HG03571 (cell line): ENCODE measurements at regions not wholly inside any gene's neighbourhood (a gene's known extent, or its start where the extent isn't known, plus 50 kb on each side); places are given as distances from the start of the nearest gene placed in this dataset.
"Not testable (repeated sequence)": the region's sequence is repeated elsewhere in the genome, so short reads cannot be mapped to it uniquely, and the experiment has no call there.

ENCODE experiments used
- ATAC-seq: cut with Tn5 transposase; IDR thresholded peaks from one replicate; pipeline ENCODE4 v1.9.1; 2021; ENCODE audit not compliant: unreplicated experiment

DNA sequence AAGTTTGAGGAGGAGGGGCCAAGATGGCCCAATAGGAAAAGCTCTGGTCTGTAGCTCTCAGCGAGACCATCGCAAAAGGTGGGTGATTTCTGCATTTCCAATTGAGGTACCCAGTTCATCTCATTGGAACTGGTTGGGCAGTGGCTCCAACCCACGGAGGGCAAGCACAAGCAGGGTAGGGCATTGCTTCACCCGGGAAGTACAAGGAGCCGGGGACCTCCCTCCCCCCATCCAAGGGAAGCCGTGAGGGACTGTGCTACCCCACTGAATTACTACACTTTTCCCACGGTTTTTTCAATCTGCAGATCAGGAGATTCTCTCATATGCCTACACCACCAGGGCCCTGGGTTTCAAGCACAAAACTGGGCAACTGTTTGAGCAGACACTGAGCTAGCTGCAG, 58.0 kb upstream of the EFCAB3 start:
- ATAC-seq: no peak

- no peak for ATAC-seq
Measured at GRCh38 chr17:62321451-62321850, 58.9 kb upstream of the EFCAB3 start.

DNA sequence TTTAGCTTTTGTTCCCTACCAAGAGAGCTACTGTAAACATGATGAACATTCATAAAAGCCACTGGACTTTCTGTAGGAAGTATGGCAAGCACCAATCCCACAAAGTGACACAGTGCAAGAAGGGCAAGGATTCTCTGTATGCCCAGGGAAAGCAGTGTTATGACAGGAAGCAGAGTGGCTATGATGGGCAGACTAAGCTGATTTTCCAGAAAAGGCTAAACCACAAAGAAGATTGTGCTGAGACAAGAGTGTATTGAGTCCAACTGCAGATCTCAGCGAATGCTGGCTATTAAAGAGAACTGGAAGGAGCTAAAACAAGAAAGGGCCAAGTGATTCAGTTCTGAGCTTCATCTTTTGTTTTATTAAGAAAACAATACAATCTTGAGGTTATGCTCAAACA, 60.5 kb upstream of the EFCAB3 start:
- ATAC-seq: no peak

DNA sequence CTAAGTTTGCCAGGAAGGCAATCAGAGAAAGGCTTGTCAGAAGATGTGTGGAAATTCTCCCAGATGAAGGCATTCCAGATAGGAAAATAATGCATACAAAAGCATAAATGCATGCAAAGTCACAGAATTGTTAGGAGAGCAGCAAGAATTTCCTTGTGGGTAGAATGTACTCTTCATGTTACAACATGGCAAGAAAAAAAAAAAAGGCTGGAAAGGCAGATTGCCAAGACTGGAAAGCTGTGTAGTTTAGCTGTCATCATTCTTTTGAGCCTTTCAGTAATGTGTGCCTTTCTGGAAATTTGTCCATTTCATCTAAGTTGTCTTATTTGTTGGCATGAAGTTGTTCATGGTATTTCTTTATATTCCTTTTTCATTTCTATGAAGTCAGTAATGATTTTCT, 71.0 kb upstream of the EFCAB3 start:
- no peak for ATAC-seq

DNA sequence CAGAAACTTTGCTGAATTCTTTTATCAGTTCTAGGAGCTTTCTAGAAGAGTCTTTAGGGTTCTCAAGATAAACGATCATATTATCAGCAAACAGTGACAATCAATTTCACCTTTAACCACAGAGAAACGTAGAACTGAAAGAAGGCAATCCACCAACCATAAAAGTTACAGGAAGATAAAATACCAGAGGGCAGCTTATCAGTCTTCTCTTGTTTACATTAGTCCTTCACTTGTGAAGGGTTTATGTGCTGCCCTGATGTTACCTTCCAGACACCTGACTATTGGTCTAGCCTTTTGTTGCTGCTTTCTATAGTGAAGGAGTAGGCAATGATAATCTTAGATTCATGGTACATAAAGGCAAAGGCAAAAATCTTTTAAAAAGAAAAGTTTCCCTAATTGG, 73.2 kb upstream of the EFCAB3 start:
- no peak for ATAC-seq

DNA sequence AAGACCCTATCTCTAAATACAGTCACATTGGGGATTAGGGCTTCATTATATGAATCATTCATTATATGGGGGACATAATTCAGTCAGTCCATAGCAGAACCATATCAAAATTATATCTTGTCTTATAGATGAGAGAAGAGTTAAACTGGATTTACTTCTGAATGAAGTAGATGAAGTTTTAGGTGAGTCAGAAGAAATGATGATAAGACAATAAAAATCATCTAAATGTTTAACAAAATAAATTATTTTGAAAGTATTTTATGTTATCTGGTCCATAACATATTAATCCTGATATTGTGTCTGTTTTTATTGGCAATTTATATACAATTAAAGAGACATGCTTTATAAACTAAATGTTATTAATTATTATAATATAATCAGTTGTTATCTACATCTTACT, 76.9 kb upstream of the EFCAB3 start:
- no peak for ATAC-seq

DNA sequence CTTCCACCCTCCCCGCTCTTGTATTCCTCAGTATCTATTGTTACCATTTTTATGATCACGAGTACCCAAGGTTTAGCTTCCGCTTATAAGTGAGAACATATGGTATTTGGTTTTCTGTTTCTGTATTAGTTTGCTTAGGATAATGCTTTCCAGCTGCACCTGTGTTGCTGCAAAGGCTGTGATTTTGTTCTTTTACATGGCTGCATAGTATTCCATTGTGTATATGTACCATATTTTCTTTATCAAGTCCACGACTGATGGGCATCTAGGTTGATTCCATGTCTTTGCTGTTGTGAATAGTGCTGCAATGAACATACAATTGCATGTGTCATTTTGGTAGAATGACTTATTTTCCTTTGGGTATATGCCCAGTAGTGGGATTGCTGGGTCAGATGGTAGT, 79.7 kb upstream of the EFCAB3 start:
- no peak for ATAC-seq

- ATAC-seq: not testable (repeated sequence)
Measured at GRCh38 chr17:62275290-62275689, 105.1 kb upstream of the EFCAB3 start.

- ATAC-seq: not testable (repeated sequence)
Measured at GRCh38 chr17:62268361-62268760, 112.0 kb upstream of the EFCAB3 start.

DNA sequence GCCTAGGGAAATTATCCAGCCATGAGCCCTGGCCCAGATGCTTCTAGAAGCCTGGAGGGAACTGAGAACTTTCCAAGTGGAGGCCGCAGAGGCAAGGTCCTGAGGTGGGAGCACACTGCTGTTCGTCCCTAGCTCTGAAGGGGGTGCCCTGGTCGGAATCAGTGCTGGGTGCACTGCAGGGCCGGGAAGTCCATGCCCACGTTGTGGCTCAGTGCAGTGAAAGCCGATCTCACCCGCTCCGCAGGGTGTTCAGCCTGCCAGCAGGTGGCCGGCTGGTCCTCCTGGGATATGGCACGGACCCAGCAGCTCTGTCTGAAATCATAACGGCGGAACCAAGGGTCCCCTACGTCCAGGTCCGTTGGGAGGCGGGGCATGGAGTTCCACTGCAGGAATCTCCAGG, 115.4 kb upstream of the EFCAB3 start:
- ATAC-seq: not testable (repeated sequence)

- ATAC-seq: not testable (repeated sequence)
Measured at GRCh38 chr17:62255791-62256190, 124.6 kb upstream of the EFCAB3 start.

GRCh38 chr17:62242076-62242475, 138.3 kb upstream of the EFCAB3 start:
- ATAC-seq: not testable (repeated sequence)

GRCh38 chr17:62239569-62239968, 140.8 kb upstream of the EFCAB3 start:
- not testable (repeated sequence) for ATAC-seq

- ATAC-seq: not testable (repeated sequence)
Measured at GRCh38 chr17:62238551-62239338, 141.6 kb upstream of the EFCAB3 start.

DNA sequence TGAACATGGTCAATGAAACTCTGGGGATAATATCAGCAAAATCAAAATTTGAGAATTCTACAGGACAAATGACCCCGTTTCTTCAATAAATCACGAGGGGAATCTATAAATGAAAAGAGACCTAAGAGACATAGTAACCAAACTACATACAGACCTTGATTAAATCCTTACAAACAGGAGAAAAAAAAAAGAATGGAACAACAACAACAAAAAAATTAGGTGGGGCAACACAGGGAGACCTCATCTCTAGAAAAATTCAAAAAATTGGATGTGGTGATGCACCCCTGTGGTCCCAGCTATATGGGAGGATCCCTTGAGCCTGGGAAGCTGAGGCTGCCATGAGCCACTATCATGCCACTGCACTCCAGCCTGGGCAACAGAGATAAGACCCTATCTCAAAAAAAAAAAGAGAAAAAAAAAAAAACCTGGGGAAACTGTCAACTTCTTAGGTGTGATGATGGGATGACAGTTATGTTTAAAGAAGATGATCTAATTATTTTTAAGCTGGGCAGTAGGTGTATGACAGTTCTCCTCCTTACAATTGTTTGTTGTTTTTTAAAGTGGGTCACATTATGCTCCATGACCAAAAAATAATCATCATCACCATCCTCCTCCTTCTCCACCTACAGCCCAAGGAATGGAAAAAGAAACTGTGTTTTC, 146.4 kb upstream of the EFCAB3 start:
- not testable (repeated sequence) for ATAC-seq

GRCh38 chr17:62231293-62231692, 149.1 kb upstream of the EFCAB3 start:
- not testable (repeated sequence) for ATAC-seq

DNA sequence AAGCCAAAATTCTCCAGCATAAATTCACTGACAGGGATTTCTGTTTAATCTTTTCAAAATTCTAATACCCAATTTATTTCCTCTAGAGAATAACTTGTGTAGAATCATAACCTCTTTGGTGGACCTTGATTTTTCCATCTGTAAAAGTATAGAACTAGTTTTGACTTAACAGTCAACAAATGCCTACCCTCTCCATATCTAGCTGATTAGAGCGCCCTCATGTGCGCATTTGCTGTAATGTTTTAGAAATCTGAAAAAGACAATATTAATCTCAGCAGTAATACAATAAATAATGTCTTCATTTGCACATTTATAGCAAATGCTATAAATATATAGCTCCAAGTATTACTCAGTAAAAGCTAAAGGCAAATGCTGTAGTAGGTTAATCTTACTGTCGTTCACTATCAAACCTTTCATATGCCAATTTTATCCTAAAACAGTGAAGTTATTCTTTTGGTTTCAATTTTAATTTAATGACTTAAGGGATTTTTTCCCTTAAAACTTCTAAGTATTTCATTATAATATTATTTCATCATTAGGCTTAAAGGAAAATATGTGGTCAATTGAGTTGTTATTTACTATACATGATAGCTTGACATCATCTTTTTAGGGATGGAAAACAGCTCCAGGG, 153.6 kb upstream of the EFCAB3 start:
- not testable (repeated sequence) for ATAC-seq

DNA sequence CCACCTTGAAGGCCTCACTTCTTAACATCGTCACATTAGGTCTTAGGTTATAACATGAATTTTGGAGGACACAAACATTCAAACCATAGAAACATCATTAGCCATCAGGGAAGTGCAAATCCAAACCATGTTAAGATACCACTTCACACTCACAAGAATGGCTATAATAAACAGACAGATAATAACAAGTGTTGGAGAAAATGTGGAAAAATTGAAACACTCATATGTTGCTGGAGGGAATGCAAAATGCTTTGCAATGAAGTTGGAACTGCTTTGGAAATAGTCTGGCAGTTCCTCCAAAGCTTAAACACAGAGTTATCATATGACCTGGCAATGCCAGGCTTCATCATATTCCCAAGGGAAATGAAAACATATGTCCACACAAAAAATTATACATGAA, 156.8 kb upstream of the EFCAB3 start:
- ATAC-seq: not testable (repeated sequence)

- ATAC-seq: no peak
Measured at GRCh38 chr17:62219221-62219899, 154.3 kb upstream of the MED13 start.

- no peak for ATAC-seq
Measured at GRCh38 chr17:62216847-62217246, 151.8 kb upstream of the MED13 start.

- ATAC-seq: not testable (repeated sequence)
Measured at GRCh38 chr17:62215891-62216290, 150.8 kb upstream of the MED13 start.
